Bone marrow (tissue), 2 donors: ENCODE measurements at regions not wholly inside any gene's neighbourhood (a gene's known extent, or its start where the extent isn't known, plus 50 kb on each side); places are given as distances from the start of the nearest gene placed in this dataset.
"Not testable (repeated sequence)": the region's sequence is repeated elsewhere in the genome, so short reads cannot be mapped to it uniquely, and the experiment has no call there.

ENCODE experiments used
- DNase-seq, 2 donors: peaks; one replicate each; lab custom pipeline; 2025; lab: John Stamatoyannopoulos, UW

DNA sequence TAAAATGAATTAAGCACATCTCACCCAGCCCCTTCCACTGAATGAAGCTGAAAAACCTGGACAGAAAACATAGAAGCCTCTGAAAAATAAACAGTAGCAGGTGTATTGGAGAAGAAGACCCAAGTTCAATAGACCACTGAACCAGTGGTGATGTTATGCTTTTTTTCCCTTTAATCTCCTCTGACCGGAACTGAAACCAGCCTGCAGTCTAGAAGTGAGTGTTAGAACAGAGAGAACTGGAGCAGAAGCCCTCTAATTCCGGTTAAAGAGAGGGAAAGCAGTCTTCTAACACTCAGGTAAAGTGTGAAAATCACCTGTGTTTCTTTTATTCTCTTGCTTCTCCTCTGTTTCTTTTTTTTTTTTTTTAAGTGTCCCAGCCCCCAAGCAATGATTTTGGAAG lies 83.5 kb upstream of the CCL21 start:
- no peak for DNase-seq

DNA sequence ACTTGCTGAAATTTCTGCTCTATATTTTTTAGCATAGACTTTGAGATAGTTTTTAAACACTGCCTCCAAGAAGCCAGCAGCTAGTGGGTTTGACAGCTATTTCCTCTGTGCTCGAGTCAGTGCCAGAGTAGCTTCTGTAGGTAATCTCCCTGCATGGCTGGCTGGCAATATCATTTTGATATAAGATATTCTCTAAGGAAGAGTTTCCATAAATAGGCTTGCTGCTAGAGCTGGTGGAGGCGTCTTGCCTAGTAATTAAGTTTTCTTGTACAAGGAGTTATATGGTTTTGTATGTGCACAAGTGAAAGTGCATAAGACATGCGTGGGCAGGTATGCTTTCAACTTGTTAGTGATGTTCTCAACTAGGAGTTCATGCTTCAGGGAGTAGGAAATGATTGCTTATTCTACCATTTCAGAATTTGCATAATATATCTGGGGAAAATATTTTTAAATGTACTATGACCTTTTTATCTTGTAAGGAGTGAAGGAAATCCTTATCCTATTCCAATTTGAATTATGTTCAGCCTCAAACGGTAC lies 74.1 kb upstream of the CCL21 start:
- no peak for DNase-seq

DNA sequence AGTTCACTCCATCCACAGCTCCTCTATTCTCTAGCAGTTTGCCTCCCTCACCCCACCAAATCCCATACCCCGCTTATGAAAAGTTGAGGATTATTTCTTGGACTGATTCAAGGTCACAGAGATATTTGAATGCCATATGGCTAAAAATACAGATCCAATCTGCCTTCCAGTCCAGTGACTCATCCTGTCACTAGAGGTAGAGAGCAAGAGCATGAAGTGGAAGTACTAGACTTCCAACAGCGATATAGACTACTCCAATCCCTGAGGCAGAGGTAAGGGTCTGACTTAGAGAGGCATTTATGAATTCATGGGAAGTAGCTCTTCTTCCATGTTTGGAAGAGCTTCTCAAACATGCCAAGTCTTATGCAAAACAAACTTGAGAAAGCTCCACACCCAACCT lies 72.4 kb upstream of the CCL21 start:
- DNase-seq: no peak

DNA sequence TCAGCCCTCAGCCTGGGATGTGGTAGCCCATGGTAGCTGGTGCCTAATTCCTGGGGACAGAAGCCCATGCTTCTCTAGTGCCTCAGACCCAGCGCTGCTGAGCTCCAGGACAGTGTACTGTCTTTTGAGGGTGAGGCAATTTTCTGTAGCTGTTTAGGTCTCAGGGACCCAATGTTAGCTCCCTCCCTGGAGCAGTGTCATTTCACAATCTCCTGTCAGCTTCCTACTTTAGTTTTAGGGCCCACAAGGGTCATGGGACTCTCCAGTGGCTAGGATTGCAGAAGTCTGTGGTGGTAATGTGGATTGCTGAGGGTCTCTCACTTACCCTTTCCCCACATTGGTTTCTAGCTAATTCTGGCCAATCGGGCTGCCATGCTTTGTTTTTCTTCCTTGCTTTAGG lies 67.7 kb upstream of the CCL21 start:
- DNase-seq: no peak

DNA sequence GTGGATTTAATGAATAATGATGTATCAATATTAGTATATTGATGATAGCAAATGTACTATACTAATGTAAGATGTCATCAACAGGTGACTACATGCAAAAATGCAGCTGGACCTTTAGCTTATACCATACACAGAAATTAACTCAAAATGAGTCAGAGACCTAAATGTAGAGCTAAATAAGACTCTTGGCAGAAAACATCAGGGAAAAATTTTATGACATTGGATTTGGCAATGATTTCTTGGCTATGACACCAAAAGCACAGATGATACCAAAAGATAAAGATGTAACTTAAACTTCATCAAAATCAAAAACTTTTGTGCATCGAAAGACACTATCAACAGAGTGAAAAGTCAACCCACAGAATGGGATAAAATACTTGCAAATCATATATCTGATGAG lies 64.0 kb upstream of the CCL21 start:
- no peak for DNase-seq

DNA sequence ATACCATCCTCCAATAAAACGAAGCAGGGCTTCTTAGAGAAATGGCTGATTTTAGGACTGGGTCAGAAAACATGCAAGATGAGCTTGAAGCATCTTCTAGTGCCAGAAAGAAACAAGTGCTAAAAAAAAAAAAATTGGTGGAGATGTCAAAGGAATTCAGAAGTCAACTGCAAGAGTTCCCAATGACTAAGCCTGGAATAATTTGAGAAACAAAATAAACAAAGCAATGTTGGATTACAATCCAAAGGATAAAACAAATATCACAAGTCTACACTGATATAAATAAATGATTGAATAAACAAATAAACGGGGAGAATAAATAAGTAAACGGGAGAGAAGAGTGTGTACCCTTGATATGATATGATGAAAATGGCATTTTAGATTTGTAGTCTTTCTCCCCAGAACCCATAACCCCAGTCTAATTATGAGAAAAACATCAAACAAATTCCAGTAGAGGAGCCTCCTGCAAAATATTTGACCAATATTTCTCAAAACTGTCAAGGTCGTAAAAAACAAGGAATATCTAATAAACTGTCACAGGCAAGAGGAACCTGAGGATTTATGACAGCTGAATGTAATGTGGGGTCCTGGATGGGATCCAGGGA lies 63.5 kb upstream of the CCL21 start:
- DNase-seq: no peak

DNA sequence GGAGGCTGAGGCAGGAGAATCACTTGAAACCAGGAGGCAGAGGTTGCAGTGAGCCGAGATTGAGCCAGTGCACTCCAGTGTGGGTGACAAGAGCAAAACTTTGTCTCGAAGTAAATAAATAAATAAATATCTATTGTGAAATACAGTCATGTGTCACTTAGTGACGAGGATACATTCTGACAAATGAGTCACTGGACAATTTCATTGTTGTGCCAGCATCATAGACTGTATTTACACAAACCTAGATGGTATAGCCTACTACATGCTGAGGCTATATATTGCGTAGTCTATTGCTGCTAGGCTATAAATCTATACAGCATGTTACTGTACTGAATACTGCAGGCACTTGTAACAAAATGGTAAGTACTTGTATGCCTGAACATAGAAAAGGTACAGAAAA lies 61.1 kb upstream of the CCL21 start:
- DNase-seq: no peak

DNA sequence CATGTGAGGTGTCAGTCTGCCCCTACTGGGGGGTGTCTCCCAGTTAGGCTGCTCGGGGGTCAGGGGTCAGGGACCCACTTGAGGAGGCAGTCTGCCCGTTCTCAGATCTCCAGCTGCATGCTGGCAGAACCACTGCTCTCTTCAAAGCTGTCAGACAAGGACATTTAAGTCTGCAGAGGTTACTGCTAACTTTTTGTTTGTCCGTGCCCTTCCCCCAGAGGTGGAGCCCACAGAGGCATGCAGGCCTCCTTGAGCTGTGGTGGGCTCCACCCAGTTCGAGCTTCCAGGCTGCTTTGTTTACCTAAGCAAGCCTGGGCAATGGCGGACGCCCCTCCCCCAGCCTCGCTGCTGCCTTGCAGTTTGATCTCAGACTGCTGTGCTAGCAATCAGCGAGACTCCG lies 57.2 kb upstream of the CCL21 start:
- DNase-seq: not testable (repeated sequence)

DNA sequence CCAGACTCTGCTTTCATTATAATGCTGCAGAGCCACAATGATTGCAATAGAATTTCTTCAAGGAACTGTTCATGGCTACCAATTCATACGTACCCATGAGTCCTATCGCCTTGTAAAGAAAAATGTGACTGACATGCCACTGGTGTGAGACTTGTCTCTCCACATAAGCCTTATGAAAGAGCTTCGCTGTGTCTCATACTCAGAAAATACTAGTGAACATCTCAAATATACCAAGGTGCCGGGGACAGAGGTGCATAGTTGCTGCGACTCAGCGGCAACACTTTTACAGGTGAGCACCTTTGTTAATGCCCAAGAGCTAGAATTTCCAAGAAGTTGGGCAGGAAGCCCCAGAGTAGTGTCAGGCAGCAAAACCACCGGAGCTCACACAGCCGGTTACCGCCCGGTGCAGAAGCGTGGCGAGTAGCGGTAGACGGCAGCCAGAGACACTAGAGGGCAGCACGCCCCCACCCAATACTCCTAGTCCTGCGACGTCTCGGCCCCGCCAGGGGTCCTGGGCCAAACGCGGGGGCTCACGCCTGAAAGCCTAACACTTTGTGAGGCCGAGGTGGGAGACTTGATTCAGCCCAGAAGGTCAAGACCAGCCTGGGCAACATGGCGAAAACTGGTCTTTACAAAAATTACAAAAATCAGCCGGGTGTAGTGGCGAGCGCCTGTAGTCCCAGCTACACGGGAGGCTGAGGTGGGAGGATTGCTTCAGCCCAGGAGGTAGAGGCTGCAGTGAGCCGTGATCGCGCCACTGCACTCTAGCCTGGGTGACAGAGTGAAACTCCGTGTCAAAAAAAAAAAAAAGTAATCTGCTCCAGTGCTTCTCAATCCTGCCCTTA lies 50.5 kb upstream of the CCL21 start:
- not testable (repeated sequence) for DNase-seq
